Activated CD8-positive, alpha-beta memory T cell treated with anti-CD3 and anti-CD28 coated beads for 36 hours (primary cell): ENCODE measurements at regions not wholly inside any gene's neighbourhood (a gene's known extent, or its start where the extent isn't known, plus 50 kb on each side); places are given as distances from the start of the nearest gene placed in this dataset.

Source experiments
- CTCF ChIA-PET: fragments of 350-600 bp; sonication (Branson Sonifier 250); formaldehyde crosslinking; loops from one replicate; lab custom pipeline; 2021; ENCODE audit warnings: antibody characterized with exemption; lab: Charles Lee
- POLR2A ChIA-PET: fragments of 350-600 bp; sonication (Branson Sonifier 250); formaldehyde crosslinking; loops from one replicate; lab custom pipeline; 2021; ENCODE audit warnings: antibody characterized with exemption; lab: Charles Lee

DNA sequence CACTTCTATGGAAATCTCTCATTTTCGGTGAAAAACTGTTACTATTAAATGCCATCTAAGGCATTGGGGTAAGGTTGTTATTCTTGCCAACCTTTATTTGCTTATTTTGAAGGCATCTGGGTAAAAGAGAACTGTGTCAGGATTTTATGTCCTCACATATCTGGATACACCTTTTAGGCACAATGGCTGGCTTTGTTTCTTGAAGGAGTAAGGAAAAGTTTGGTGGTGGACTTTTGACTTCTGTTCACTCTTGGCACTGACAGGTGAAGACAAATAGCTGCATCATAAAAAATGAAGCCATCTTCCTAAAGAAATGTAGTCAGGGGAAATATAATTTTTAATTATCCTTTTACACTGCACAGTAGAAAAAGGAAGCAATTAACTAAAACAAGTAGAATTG, 310.0 kb downstream of the CNTN3 start:
- CTCF ChIA-PET, result no interaction called here
- POLR2A ChIA-PET, result no interaction called here

DNA sequence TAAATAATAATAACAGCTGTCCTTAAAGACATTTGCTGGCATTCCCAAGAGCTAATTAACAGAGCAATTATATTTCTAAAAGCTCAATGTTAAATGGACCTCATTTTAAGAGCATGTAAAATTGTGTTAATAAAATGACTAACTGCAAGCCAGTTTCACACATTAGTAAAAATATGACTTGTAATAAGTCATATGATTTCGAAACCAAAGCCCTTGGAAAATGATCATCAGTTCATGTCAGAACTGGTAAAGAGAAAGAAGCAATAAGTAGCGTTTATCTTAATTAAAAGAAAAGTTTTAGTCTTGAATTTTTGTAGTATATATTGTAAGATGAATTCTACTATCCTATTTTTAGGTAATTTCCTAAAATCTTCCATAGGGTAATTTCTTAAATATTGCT, 310.7 kb downstream of the CNTN3 start:
- ChIA-PET POLR2A (no interaction called here), CTCF (no interaction called here)

DNA sequence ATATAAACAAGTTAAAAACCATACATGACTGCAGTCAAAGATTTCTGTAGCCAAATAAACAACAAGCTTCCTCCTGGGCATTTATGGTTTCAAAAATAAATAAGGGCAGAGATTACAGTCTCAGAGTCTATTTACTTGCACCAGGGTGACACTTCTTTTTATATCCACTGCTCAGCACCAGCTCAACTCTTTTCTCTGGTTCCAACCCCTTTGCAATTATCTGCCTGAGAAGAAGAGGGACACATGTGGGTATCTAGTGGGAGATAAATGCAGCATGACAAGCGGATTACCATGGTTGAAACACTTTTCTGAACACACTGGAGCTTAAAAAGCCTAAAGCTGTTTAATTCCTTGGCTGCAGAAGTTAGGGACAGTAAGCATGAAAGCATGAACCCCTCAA, 311.5 kb downstream of the CNTN3 start:
- CTCF ChIA-PET, result no interaction called here
- POLR2A ChIA-PET, result no interaction called here

DNA sequence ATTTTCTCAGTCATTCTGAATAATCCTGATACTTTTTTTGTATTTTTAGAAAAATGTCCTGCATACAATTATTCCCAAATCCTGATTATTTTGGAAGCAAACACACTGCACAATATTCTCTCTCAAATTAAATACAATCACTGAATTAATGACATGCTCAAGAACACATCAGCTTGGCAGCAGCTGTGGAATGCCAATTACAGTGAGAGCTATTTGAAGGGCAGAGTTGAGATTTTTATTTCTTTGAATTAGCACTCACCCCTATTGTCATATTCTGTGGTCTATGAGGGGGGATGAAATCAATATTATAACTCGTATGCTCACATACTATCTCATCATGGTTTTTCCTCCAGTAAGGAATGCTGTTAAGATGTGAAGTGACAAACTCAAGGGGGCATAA, 312.2 kb downstream of the CNTN3 start:
- ChIA-PET POLR2A (no interaction called here), CTCF (no interaction called here)

DNA sequence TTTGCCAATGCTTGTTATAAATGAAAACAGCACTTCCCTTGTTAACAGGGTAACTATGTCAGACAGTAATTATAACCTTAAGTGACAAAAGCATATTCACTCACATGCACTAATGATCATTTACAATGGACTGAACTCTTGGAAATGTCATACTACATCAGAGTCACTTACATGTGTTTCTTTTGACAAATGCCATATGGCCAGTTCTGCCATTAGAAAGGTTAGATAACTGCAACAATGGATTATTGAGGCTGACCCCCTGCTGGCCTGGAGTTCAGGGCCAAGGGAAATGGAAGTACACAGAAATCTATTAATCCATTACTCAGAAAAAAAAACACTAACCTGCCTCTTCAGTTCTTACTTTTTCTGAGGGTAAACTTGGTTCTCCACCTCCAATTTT, 313.4 kb downstream of the CNTN3 start:
- CTCF ChIA-PET, result no interaction called here
- POLR2A ChIA-PET, result no interaction called here

DNA sequence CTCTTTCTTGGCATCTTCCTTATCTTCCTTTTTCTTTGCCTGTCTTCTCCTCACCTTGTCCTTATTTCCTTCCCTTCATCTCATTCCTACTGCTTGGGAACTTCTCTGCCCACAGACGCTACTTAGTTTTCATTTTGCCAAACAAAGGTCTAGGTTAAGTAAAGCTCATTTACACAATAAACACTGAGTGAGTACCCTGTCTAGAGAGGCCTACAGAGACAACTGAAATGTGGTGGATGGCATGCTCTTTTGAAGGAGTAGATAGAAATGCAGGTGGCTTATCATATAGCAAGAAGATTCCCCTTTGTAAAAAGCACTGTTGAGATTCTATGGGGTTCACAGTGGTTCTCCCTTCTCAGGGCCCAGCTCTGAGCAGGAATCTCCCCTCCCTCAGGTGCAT, 319.0 kb downstream of the CNTN3 start:
- ChIA-PET CTCF (no interaction called here), POLR2A (no interaction called here)

DNA sequence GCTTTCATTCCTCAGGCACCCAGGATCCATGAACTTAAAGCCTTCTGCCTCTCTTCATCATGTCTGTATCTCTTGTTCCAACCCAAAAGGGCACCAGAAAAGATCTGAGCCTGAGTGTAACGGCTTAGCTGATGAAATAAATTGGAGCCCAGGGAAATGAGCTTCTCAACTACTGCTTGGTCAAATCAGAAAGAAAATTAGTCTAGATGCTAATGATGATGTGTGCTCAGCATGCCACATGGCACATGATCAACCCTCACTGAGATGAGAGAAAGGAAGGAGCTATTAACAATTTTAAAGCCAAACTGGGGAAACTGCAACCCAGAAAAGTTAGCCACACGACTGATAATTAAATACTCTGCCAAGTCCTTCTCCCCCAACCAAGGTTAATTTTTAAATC, 325.7 kb downstream of the CNTN3 start:
- CTCF ChIA-PET, result no interaction called here
- POLR2A ChIA-PET, result no interaction called here

DNA sequence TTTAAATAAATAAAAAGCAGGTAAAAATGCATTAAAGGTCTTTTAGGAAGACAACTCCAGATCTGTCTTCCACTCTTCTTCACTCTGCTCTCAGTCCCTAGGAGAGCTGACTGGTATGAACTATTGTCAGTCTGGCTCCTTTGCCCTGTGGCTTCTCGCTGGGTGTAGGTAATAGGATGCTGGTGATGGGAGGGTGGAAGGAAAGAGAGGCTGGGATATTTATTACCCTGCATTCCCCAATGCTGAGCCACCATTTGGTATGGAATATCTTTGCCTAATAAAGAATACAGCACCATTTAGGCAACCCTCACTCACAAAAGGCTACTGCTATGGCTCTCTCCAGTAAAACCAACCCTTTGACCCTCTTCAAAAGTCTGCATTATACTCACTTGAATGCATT, 326.9 kb downstream of the CNTN3 start:
- ChIA-PET CTCF (no interaction called here), POLR2A (no interaction called here)

DNA sequence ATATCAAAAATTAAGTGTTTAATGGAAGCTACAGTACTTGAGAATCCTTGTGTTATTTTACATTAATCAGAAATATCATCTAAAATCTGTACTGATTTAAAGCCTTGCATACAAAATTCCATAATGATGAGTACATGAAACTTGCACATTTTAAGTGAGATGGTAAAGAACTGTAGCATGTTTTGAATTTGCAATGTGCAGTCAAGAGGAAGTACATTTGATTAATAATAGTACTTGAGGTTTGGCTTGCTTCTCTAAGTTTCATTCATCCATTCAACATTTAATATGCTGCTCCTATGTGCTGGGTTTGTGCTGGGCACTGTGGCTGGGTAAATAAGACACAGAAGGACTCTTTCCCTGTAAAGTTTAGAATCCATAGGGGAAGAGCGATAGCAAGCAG, 332.3 kb downstream of the CNTN3 start:
- POLR2A ChIA-PET, result no interaction called here
- CTCF ChIA-PET, result no interaction called here

DNA sequence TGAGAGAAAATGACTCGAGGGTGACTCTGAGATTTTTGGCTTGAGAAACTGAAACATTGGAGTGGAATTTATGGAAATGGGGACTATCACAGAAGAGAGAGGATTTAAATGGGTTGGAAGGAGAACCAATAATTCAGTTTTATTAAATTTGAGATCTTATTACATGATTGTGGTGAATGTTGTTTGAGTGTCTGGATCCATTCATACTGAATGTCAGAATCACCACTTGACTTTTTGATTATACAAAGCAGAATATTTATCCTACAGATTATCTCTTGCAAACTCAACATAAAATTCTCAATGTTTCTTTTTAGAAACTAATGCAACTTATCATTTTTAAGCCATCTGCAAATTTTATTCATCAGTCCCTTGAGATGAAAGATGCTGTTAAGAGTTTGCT, 332.8 kb downstream of the CNTN3 start:
- ChIA-PET POLR2A (no interaction called here), CTCF (no interaction called here)

DNA sequence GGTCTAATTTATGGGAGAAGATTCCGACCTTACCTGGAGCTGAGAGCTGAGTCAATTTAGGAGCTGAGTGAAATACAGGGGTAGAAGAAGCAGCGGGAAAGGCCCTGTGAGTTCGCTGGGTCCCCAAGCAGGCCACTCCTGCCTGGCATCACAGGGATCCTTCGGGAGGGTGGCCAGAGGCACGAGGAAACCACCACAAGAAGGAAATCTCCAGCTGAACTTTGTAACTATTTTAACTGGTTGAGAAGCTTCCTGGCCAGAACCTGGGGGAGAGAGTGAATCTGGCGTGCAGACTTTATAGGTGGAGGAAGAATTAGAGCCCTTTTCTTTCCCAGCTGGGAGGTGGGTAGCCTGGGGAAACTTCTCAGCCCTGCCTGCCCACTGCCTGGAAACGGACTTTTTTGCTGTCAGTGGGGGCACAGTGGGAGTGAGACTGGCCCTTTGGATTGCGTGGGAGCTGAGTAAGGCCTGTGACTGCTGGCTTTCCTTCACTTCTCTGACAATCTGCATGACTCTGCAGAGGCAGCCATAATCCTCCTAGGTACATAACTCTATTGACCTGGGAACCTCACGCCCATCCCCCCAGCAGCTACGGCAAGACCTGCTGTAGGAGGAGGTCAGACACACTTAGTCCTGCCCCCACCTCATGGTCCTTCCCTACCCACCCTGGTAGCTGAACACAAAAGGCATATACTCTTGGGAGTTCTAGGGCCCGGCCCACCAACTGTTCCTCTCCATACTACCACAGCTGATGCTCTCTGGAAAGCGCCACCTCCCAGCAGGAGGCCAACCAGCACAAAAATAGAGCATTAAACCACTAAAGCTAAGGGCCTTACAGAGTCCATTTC, 340.7 kb downstream of the CNTN3 start:
- ChIA-PET POLR2A (no interaction called here), CTCF (no interaction called here)

DNA sequence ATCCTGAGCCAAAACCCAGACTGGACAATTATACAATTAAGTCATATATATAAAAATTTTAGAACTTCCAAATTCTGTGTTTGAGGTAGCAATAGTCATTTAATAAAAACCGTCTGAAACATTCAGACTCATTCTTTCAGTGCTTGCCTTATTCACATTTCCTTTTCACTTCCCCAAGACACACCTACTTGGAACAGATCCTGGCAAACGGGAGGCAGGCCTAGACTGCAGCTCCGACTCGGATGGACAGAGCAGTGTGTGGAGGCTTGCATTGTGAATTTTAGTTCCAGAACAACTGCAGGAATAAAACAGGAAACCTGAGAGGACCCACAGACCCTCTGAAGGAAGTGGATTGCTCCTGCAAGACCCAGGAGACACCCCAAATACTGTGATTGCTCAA, 341.4 kb downstream of the CNTN3 start:
- ChIA-PET POLR2A (no interaction called here), CTCF (no interaction called here)

DNA sequence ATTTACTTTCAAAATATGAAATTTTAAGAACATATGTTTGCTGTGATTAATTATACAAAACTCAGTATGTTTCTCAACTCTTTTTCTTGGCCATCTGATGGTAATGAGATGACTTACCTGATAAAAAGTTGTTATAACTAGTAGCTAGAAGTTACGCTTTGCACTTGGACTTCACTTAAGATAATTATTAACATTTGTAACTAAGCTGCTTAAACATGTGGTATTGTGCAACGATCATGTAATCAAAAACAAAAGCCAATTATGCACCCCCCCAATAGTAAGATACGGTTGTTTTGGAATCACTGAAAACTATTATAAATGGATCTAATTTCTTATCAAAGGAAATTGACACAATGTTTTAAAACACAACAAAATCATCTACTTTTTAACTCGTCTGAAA, 342.9 kb downstream of the CNTN3 start:
- ChIA-PET CTCF (no interaction called here), POLR2A (no interaction called here)

DNA sequence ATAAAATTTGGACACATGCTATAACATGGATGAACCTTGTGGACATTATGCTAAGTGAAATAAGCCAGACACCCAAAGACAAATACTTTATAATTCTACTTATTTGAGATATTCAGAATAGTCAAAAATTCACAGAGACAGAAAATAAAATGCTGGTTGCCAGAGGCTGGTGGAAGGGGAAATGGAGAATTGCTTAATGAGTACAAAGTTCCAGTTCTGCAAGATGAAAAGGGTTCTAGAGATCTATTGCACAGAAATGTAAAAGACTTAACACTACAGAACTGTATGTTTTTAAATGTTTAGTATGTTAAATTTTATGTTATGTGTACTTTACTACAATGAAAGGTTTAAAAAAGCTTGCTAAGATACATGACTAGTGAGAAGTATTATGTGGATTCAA, 344.8 kb downstream of the CNTN3 start:
- POLR2A ChIA-PET, result no interaction called here
- CTCF ChIA-PET, result no interaction called here

DNA sequence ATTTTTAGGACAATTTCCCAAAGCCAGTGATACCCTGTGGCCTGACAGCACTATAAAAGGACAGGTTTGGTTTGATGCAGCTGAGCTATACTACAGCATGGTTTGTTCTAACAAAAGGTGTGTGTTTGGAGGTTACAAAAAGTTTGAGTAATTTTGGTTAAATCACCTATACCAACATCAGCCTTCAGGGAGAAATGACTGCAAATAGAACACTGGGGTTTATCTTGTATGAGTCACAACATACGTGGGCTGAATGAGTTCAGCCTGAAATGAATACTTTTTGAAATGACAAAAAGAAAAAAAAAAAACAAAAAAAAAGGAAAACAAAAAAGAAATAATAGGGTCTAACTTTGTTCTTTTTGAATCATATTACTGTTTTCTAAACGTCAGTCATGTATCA, 345.7 kb downstream of the CNTN3 start:
- POLR2A ChIA-PET, result no interaction called here
- CTCF ChIA-PET, result no interaction called here

DNA sequence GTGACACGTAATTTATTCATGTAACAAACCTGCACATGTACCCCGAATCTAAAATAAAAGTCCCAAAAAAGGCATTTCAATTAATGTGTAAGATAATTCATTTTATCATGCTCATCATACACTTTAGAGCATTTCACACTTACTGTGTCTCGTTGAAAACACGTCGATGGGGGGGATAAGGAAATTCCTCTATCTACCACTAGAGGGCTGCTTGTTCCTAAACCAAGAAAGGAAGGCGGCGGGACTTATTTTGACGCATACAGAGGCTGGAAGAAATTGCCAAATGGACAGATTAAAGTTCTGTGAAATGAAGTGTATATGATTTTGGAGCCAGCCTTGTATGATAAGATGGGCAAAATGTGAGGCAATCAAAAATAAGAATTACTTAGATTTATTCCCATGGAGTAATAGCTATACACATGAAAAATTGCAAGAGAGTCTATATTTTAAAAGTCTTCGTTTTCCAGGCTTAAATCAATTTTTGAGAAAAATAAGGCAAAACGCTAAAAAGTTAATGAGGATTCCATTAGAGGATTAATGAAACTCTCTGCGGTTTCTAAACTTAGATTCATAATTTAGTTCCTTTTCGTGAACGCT, 346.8 kb downstream of the CNTN3 start:
- ChIA-PET POLR2A (no interaction called here), CTCF (no interaction called here)

DNA sequence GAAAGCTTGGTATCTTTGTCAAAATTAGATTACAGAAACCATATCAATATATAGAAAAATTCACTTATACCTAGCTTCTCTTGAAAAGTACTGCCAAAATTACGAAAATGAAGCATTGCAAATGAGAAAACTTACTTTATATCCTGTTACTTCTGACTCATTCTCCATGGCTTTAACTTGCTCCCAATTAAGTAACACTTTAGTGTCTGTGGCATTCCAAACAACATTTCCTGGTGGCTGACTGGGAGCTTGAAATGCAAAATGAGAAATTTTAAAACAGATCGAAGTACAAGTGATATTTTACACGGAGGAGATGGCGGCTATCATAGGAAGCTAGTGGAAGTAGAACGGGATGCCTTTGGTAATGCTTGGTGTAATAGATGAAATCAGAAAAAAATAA, 347.3 kb downstream of the CNTN3 start:
- ChIA-PET CTCF (no interaction called here), POLR2A (no interaction called here)

DNA sequence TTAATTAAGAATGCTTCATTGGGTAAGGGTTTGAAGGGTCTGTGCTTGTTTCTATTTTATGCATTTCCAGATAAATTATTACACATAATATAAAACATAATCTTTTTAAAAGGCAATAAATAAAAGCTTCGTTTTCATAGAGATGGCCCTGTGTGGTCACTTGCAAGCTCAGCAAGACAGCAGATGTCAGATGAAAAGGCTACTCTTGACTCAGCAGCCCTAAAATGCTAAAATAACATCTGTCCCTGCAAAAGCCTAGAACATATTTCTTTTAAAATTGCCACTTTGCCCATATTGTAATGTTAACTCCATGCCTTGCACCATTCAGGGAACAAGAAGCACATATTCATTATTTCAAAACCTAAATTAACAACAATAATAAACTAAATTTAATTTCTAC, 349.4 kb downstream of the CNTN3 start:
- CTCF ChIA-PET, result no interaction called here
- POLR2A ChIA-PET, result no interaction called here

DNA sequence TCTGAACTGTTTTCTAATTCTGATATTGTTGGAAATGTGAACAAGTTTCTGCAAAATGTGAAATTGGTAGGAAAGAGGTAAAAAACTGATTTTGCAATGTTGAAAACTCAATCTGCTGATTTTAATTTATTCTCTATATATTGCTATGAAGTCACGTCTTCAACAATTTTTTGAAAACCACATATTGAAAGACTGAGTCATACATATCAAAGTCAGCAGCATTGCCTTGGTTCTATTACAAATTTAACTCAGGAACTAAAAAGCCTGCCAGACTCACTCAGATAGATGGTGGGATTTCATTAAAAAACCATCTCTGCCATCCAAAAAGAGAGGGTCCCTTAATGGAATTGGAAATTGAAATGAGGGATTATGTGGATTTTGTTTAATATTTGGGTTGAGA, 351.4 kb downstream of the CNTN3 start:
- ChIA-PET CTCF (no interaction called here), POLR2A (no interaction called here)

DNA sequence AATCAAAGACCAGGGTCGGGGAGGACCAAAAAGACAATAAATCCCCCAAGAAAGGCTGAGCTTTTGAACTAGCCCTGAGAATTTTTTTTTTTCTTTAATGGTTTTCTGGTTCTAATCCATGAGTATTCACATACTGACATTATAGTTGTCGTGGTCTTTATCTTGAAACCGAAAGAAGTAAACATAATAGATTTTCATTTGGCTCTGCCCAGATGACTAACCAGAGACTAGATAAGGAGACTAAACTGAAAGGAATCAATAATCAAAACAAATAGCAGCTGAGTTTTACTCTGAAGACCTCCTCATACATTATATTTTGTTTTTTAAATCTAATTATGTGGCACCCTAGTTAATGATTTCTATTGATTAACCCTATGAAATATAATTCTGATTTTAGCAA, 381.4 kb downstream of the CNTN3 start:
- CTCF ChIA-PET, result no interaction called here

DNA sequence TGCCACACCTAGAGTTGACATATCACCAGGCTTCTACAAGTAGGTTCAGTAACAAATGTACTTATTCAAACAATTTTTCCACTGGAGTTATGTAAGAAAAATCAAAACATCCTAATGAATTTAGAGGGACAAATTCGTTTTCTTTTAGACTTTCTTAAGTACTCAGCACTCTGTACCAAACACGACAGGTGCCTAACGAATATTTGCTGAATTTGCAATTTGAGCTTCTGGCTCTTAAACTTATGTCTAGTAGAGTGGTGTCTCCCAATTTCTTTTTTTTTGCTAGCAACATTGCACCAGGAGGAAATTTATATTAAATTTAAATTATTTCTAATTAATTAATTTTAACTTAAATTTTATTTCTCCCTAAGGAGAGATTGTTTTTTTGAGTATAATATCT, 397.0 kb downstream of the CNTN3 start:
- POLR2A ChIA-PET, result no interaction called here
- CTCF ChIA-PET, result no interaction called here

More for the DNA sequence above, 381.4 kb downstream of the CNTN3 start:
- POLR2A ChIA-PET, result no interaction called here

DNA sequence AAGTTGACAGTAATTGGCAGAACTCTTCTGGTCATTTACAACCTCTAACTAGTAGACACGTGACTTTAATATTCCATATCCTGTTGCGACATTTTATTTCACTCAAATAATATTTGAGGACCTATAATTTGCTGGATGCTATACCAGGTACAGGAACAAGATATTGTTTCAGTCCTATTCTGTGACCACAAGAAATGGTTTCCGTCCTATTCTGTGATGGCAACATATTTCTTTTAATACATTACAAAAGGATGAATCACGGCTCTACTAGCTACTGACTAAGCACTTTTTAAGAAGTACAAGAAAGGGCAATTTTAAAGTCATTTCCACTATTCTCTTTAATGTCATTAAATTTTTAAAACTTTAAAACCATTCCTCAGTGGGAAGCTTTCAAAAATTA, 400.2 kb downstream of the CNTN3 start:
- ChIA-PET CTCF (no interaction called here), POLR2A (no interaction called here)
